Liver (tissue), 8 donors: ENCODE measurements at regions not wholly inside any gene's neighbourhood (a gene's known extent, or its start where the extent isn't known, plus 50 kb on each side); places are given as distances from the start of the nearest gene placed in this dataset.

Source experiments
- DNase-seq: peaks from one replicate; pipeline ENCODE4 v3.0.0-alpha.2; 2017; ENCODE audit warnings: low spot score
- H3K27ac ChIP-seq, 2 donors: one replicate each; pipeline ENCODE4 v1.7.0; 2013; ENCODE audit warnings: inconsistent platforms in 2 of 2, low read length in 2 of 2, control low read depth in 1 of 2, low read depth in 1 of 2, mild to moderate bottlenecking in 1 of 2
- H3K27me3 ChIP-seq, 4 donors: one replicate each; pipeline versions ENCODE4 v1.6.1 to v1.7.0; 2013; ENCODE audit warnings: low read length in 3 of 4, inconsistent platforms in 1 of 4, mild to moderate bottlenecking in 1 of 4, moderate library complexity in 1 of 4; ENCODE audit not compliant: control insufficient read depth in 4 of 4, insufficient read depth in 4 of 4
- H3K36me3 ChIP-seq, 4 donors: one replicate each; pipeline versions ENCODE4 v1.6.1 to v1.7.0; 2013; ENCODE audit warnings: low read length in 3 of 4, mild to moderate bottlenecking in 3 of 4, low read depth in 1 of 4, moderate library complexity in 1 of 4; ENCODE audit not compliant: control insufficient read depth in 4 of 4, insufficient read depth in 3 of 4
- H3K4me1 ChIP-seq, 4 donors: one replicate each; pipeline versions ENCODE4 v1.6.1 to v1.7.0; 2013; ENCODE audit warnings: low read length in 3 of 4, mild to moderate bottlenecking in 3 of 4, moderate library complexity in 1 of 4; ENCODE audit not compliant: control insufficient read depth in 4 of 4, insufficient read depth in 4 of 4
- H3K4me3 ChIP-seq, 3 donors: one replicate each; pipeline versions ENCODE4 v1.6.1 to v1.7.0; 2013; ENCODE audit warnings: low read length in 3 of 3, control low read depth in 1 of 3, low read depth in 1 of 3, mild to moderate bottlenecking in 1 of 3
- H3K9ac ChIP-seq, 2 donors: one replicate each; pipeline ENCODE4 v1.7.0; 2013; ENCODE audit warnings: low read length in 2 of 2, mild to moderate bottlenecking in 2 of 2, moderate library complexity in 2 of 2, control low read depth in 1 of 2, low read depth in 1 of 2
- H3K9me3 ChIP-seq, 4 donors: one replicate each; pipeline versions ENCODE4 v1.6.1 to v1.7.0; 2013; ENCODE audit warnings: low read length in 3 of 4; ENCODE audit not compliant: control insufficient read depth in 4 of 4
- EGR1 ChIP-seq, 2 donors: IDR thresholded peaks; 2 replicates each; pipeline ENCODE4 v1.6.1; 2016 to 2018; ENCODE audit warnings: antibody characterized with exemption in 2 of 2, low read depth in 2 of 2
- FOXA1 ChIP-seq: IDR thresholded peaks from 2 replicates; pipeline ENCODE4 v1.6.1; 2016; ENCODE audit warnings: antibody characterized with exemption
- FOXA2 ChIP-seq: IDR thresholded peaks from 2 replicates; pipeline ENCODE4 v1.6.1; 2016; ENCODE audit warnings: antibody characterized with exemption
- GABPA ChIP-seq, 2 donors: IDR thresholded peaks in 1 of 2; conservative IDR thresholded peaks in 1 of 2; 2 replicates each; pipeline ENCODE4 v1.6.1; 2016; ENCODE audit warnings: antibody characterized with exemption in 2 of 2, mild to moderate bottlenecking in 1 of 2, moderate library complexity in 1 of 2
- HNF4A ChIP-seq, 2 donors: conservative IDR thresholded peaks; 2 replicates each; pipeline ENCODE4 v1.6.1; 2016; ENCODE audit warnings: antibody characterized with exemption in 2 of 2, mild to moderate bottlenecking in 2 of 2
- HNF4G ChIP-seq: IDR thresholded peaks from 2 replicates; pipeline ENCODE4 v1.6.1; 2016; ENCODE audit warnings: antibody characterized with exemption
- JUND ChIP-seq, 2 donors: IDR thresholded peaks; 2 replicates each; pipeline ENCODE4 v1.6.1; 2016; ENCODE audit warnings: antibody characterized with exemption in 2 of 2
- NR2F2 ChIP-seq: IDR thresholded peaks from 2 replicates; pipeline ENCODE4 v1.6.1; 2016; ENCODE audit warnings: antibody characterized with exemption
- RAD21 ChIP-seq, 2 donors: IDR thresholded peaks; 2 replicates each; pipeline ENCODE4 v1.6.1; 2016; ENCODE audit warnings: antibody characterized with exemption in 2 of 2, mild to moderate bottlenecking in 2 of 2
- RXRA ChIP-seq, 2 donors: IDR thresholded peaks; 2 replicates each; pipeline ENCODE4 v1.6.1; 2017 to 2018; ENCODE audit warnings: antibody characterized with exemption in 2 of 2, mild to moderate bottlenecking in 1 of 2
- SP1 ChIP-seq: IDR thresholded peaks from 2 replicates; pipeline ENCODE4 v1.6.1; 2018; ENCODE audit warnings: antibody characterized with exemption, mild to moderate bottlenecking
- TAF1 ChIP-seq: conservative IDR thresholded peaks from 2 replicates; pipeline ENCODE4 v1.6.1; 2016; ENCODE audit warnings: antibody characterized with exemption, mild to moderate bottlenecking
- YY1 ChIP-seq: IDR thresholded peaks from 2 replicates; pipeline ENCODE4 v1.6.1; 2016; ENCODE audit warnings: antibody characterized with exemption, mild to moderate bottlenecking
- WGBS: extraction: QIAGEN DNeasy Blood & Tissue Kit; methylation state at CpG from one replicate; pipeline ENCODE4 v1.1.7; 2013; 5-methylcytosine and 5-hydroxymethylcytosine counted together
- TF ChIP-seq, protein P1 (sequence below): IDR thresholded peaks from 2 replicates; pipeline ENCODE4 v1.6.1; 2016; ENCODE audit warnings: antibody characterized with exemption
- TF ChIP-seq, protein P2 (sequence below): fragments of 150-350 bp; IDR thresholded peaks from 2 replicates; pipeline ENCODE4 v1.5.1; 2017; ENCODE audit warnings: improper control_type of control experiment, low read depth, low read length; ENCODE audit not compliant: missing input control
- TF ChIP-seq, protein P3 (sequence below): IDR thresholded peaks from 2 replicates; pipeline ENCODE4 v1.6.1; 2016; ENCODE audit warnings: antibody characterized with exemption, mild to moderate bottlenecking
- TF ChIP-seq, protein P4 (sequence below): IDR thresholded peaks from 2 replicates; pipeline ENCODE4 v1.6.1; 2016; ENCODE audit warnings: antibody characterized with exemption
- TF ChIP-seq, protein P5 (sequence below): IDR thresholded peaks from 2 replicates; pipeline ENCODE4 v1.6.1; 2016; ENCODE audit warnings: antibody characterized with exemption
- donor health status: healthy.
- donor health status: healthy.
- donor health status: healthy.
- donor health status: healthy.
- donor health status: healthy.

DNA sequence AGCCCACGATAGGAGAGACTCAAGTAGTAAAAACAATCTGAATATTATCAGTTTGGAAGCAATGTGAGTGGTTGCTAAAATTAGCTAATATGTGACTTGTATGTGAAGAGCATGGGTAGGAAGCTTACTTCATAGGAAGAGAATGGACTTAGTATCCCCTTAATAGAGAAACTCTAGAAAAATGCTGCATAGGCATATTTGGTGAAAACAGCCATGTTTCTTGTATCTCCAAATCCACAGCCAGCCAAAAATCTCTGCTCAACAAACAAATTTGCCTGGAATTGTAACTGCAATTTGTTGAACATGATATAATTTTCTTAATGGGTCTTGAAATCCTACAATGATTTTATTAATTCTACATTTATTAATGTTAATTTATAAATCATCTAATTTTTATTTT, 1252.9 kb upstream of the TMEM132C start:
- Histone ChIP-seq H3K9ac (no peak overlapping the region), H3K9me3 (no peaks in the 10 kb centered on the region), H3K4me3 (no peak overlapping the region), H3K27me3 (peaks cover 0 to 2% (median 0%) of the 10 kb centered on the region in 4 donors), H3K36me3 (no peaks in the 10 kb centered on the region), H3K27ac (no peak overlapping the region), H3K4me1 (peaks cover 0 to 5% (median 2%) of the 10 kb centered on the region in 4 donors)
- TF ChIP-seq, protein P1, sequence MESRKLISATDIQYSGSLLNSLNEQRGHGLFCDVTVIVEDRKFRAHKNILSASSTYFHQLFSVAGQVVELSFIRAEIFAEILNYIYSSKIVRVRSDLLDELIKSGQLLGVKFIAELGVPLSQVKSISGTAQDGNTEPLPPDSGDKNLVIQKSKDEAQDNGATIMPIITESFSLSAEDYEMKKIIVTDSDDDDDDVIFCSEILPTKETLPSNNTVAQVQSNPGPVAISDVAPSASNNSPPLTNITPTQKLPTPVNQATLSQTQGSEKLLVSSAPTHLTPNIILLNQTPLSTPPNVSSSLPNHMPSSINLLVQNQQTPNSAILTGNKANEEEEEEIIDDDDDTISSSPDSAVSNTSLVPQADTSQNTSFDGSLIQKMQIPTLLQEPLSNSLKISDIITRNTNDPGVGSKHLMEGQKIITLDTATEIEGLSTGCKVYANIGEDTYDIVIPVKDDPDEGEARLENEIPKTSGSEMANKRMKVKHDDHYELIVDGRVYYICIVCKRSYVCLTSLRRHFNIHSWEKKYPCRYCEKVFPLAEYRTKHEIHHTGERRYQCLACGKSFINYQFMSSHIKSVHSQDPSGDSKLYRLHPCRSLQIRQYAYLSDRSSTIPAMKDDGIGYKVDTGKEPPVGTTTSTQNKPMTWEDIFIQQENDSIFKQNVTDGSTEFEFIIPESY: no peak
- TF ChIP-seq, protein P2, sequence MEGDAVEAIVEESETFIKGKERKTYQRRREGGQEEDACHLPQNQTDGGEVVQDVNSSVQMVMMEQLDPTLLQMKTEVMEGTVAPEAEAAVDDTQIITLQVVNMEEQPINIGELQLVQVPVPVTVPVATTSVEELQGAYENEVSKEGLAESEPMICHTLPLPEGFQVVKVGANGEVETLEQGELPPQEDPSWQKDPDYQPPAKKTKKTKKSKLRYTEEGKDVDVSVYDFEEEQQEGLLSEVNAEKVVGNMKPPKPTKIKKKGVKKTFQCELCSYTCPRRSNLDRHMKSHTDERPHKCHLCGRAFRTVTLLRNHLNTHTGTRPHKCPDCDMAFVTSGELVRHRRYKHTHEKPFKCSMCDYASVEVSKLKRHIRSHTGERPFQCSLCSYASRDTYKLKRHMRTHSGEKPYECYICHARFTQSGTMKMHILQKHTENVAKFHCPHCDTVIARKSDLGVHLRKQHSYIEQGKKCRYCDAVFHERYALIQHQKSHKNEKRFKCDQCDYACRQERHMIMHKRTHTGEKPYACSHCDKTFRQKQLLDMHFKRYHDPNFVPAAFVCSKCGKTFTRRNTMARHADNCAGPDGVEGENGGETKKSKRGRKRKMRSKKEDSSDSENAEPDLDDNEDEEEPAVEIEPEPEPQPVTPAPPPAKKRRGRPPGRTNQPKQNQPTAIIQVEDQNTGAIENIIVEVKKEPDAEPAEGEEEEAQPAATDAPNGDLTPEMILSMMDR: no peak
- TF ChIP-seq GABPA (IDR thresholded peaks at IDR 0.05 in 1 of 2, conservative IDR thresholded peaks at IDR 0.05 in 1 of 2): no peak
- TF ChIP-seq HNF4G: no peak
- TF ChIP-seq HNF4A (conservative IDR thresholded peaks at IDR 0.05): no peak
- no peak for TF ChIP-seq RAD21 (IDR thresholded peaks at IDR 0.05)
- TF ChIP-seq, protein P3, sequence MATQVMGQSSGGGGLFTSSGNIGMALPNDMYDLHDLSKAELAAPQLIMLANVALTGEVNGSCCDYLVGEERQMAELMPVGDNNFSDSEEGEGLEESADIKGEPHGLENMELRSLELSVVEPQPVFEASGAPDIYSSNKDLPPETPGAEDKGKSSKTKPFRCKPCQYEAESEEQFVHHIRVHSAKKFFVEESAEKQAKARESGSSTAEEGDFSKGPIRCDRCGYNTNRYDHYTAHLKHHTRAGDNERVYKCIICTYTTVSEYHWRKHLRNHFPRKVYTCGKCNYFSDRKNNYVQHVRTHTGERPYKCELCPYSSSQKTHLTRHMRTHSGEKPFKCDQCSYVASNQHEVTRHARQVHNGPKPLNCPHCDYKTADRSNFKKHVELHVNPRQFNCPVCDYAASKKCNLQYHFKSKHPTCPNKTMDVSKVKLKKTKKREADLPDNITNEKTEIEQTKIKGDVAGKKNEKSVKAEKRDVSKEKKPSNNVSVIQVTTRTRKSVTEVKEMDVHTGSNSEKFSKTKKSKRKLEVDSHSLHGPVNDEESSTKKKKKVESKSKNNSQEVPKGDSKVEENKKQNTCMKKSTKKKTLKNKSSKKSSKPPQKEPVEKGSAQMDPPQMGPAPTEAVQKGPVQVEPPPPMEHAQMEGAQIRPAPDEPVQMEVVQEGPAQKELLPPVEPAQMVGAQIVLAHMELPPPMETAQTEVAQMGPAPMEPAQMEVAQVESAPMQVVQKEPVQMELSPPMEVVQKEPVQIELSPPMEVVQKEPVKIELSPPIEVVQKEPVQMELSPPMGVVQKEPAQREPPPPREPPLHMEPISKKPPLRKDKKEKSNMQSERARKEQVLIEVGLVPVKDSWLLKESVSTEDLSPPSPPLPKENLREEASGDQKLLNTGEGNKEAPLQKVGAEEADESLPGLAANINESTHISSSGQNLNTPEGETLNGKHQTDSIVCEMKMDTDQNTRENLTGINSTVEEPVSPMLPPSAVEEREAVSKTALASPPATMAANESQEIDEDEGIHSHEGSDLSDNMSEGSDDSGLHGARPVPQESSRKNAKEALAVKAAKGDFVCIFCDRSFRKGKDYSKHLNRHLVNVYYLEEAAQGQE: no peak
- no peak for TF ChIP-seq JUND (IDR thresholded peaks at IDR 0.05)
- TF ChIP-seq TAF1: no peak
- TF ChIP-seq YY1: no peak
- TF ChIP-seq RXRA (IDR thresholded peaks at IDR 0.05): no peak
- no peak for TF ChIP-seq NR2F2
- TF ChIP-seq FOXA1: no peak
- no peak for TF ChIP-seq EGR1 (IDR thresholded peaks at IDR 0.05; ENCODE audit: low read depth in 2 of 2)
- TF ChIP-seq, protein P4, sequence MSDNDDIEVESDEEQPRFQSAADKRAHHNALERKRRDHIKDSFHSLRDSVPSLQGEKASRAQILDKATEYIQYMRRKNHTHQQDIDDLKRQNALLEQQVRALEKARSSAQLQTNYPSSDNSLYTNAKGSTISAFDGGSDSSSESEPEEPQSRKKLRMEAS: no peak
- TF ChIP-seq, protein P5, sequence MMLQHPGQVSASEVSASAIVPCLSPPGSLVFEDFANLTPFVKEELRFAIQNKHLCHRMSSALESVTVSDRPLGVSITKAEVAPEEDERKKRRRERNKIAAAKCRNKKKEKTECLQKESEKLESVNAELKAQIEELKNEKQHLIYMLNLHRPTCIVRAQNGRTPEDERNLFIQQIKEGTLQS: no peak
- no peak for TF ChIP-seq SP1
- TF ChIP-seq FOXA2: no peak
- 34% methylated on average over 1 of the region's 1 CpG for WGBS
- DNase-seq: no peak
